ENCODE measurements at regions not wholly inside any gene's neighbourhood (a gene's known extent, or its start where the extent isn't known, plus 50 kb on each side); places are given as distances from the start of the nearest gene placed in this dataset.
A peak's percentile ranks its signal among the peaks of the same experiment; 100 is the strongest.

- peak overlapping the region; percentile 82 for H2AFZ ChIP-seq (ENCODE audit: low read depth, low read length, poor library complexity, severe bottlenecking)
- intact Hi-C loops (cut with micrococcal nuclease), result loop anchor here (5.0 kb wide), 1 partner anchor 239 kb away; the partner anchor contains the start of gene TSC22D1
- no peak for DNase-seq (ENCODE audit: low read depth, low spot score)
- H3K4me3 ChIP-seq (replicated peaks in 1 of 2; ENCODE audit: low read depth in 1 of 2, low read length in 2 of 2), result no peak overlapping the region
- ATAC-seq, result no peak
- no peaks in the 10 kb centered on the region for H3K9me3 ChIP-seq (ENCODE audit: control insufficient read depth in 1 of 2, insufficient read depth in 1 of 2, low read depth in 1 of 2, low read length in 2 of 2)
- no peaks in the 10 kb centered on the region for H3K27me3 ChIP-seq (ENCODE audit: insufficient read depth, low read length)
- no peaks in the 10 kb centered on the region for H3K36me3 ChIP-seq (ENCODE audit: control insufficient read depth in 1 of 2, insufficient read depth in 2 of 2, low read length in 2 of 2)
- H3K9me2 ChIP-seq (ENCODE audit: insufficient read depth), result no peaks in the 10 kb centered on the region
- H4K20me1 ChIP-seq (ENCODE audit: insufficient read depth), result no peaks in the 10 kb centered on the region
- TF ChIP-seq SP1 (IDR thresholded peaks at IDR 0.05; ENCODE audit: low read depth) (no peak), RAD21 (IDR thresholded peaks at IDR 0.05; ENCODE audit: low read depth) (no peak), TCF7L2 (IDR thresholded peaks at IDR 0.05; ENCODE audit: borderline replicate concordance, extremely low read depth, insufficient read depth, insufficient read length) (no peak), ZFX (IDR thresholded peaks at IDR 0.05) (no peak), EZH2phosphoT487 (IDR thresholded peaks at IDR 0.05; ENCODE audit: borderline replicate concordance) (no peak), EZH2 (IDR thresholded peaks at IDR 0.05) (no peak), CBX3 (IDR thresholded peaks at IDR 0.05; ENCODE audit: low read depth) (no peak)
- RAD21 ChIA-PET (ENCODE audit: low non-redundant PET in 1 of 2, low total read pairs in 2 of 2, uncharacterized antibody in 2 of 2, unreplicated experiment in 2 of 2), result interaction anchor here in 1 of 2 experiments (0.6 to 2.9 kb wide), 2 partner anchors 119 to 332 kb away, joined by 6 to 9 read pairs; no protein-coding TSS in a partner anchor
- H3K27ac ChIP-seq (ENCODE audit: low read depth, low read length), result peak overlapping the region; percentile 44; the same call in 1 of the 2 replicates
- CTCF ChIA-PET, result interaction anchor here (4.2 kb wide), 1 partner anchor 334 kb away, joined by 39 read pairs; no protein-coding TSS in a partner anchor
- POLR2A ChIA-PET, result interaction anchor here (0.6 to 5.4 kb wide), 9 partner anchors 25 to 380 kb away, joined by 3 to 43 read pairs (median 4); no protein-coding TSS in a partner anchor
- no peak overlapping the region for H3K9ac ChIP-seq (ENCODE audit: low read length)
- BruUV-seq (replicated peaks), result no TSS peak
- peaks cover 37 to 52% of the 10 kb centered on the region in 2 experiments for H3K4me1 ChIP-seq (ENCODE audit: control insufficient read depth in 1 of 2, insufficient read depth in 2 of 2, low read length in 2 of 2)
- no peaks in the 10 kb centered on the region for H3K79me2 ChIP-seq (ENCODE audit: insufficient read depth, low read length)
- H3K4me2 ChIP-seq (ENCODE audit: low read length), result peak overlapping the region; percentile 55
These were observed 172.6 kb downstream of the NUFIP1 start for GRCh38 chr13:44816701-44817100.

DNA sequence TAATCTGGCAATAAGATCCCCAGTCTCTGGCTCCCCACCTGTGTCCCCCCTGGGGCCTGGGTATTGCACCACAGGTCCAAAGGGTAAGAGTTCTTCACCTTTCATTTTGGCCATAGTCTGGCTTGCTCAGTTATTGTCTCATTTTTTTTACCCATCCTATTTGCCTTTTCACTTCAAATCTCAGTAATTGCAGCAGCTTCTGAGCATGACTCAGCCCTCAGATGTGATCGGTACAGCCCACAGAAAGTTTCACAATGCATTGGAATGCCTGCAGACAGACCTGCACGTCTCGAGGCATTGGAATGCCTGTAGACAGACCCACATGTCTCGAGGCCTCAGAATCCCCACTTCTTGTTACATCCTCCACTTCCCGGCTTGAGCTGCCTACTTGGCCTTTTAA, 173.6 kb downstream of the NUFIP1 start:
- DNase-seq (ENCODE audit: low read depth, low spot score) (peak; percentile 67), ATAC-seq (peak; percentile 70)
- Histone ChIP-seq H3K9me3 (ENCODE audit: control insufficient read depth in 1 of 2, insufficient read depth in 1 of 2, low read depth in 1 of 2, low read length in 2 of 2) (no peaks in the 10 kb centered on the region), H3K4me2 (ENCODE audit: low read length) (peak overlapping the region; percentile 55), H3K9me2 (ENCODE audit: insufficient read depth) (no peaks in the 10 kb centered on the region), H3K4me3 (replicated peaks in 1 of 2; ENCODE audit: low read depth in 1 of 2, low read length in 2 of 2) (0 out of 4 replicates have a peak overlapping the region, but pooled peaks of 1 of the 2 experiments have one; percentile 4), H3K79me2 (ENCODE audit: insufficient read depth, low read length) (no peaks in the 10 kb centered on the region), H3K9ac (ENCODE audit: low read length) (no peak overlapping the region), H3K27me3 (ENCODE audit: insufficient read depth, low read length) (no peaks in the 10 kb centered on the region), H3K4me1 (ENCODE audit: control insufficient read depth in 1 of 2, insufficient read depth in 2 of 2, low read length in 2 of 2) (peaks cover 37 to 52% of the 10 kb centered on the region in 2 experiments), H3K27ac (ENCODE audit: low read depth, low read length) (no peak overlapping the region), H4K20me1 (ENCODE audit: insufficient read depth) (no peaks in the 10 kb centered on the region), H3K36me3 (ENCODE audit: control insufficient read depth in 1 of 2, insufficient read depth in 2 of 2, low read length in 2 of 2) (no peaks in the 10 kb centered on the region), H2AFZ (ENCODE audit: low read depth, low read length, poor library complexity, severe bottlenecking) (peak overlapping the region; percentile 74)
- BruUV-seq (replicated peaks), result no TSS peak
- intact Hi-C loops (cut with micrococcal nuclease), result loop anchor here (5.0 kb wide), 1 partner anchor 238 kb away; the partner anchor contains the start of gene TSC22D1
- ChIA-PET CTCF (interaction anchor here (4.2 kb wide), 1 partner anchor 333 kb away, joined by 39 read pairs; no protein-coding TSS in a partner anchor), POLR2A (interaction anchor here (2.1 to 5.4 kb wide), 2 partner anchors 102 to 123 kb away, joined by 7 to 43 read pairs; no protein-coding TSS in a partner anchor), RAD21 (ENCODE audit: low non-redundant PET in 1 of 2, low total read pairs in 2 of 2, uncharacterized antibody in 2 of 2, unreplicated experiment in 2 of 2) (no interaction called here)
- no peak for TF ChIP-seq ZFX (IDR thresholded peaks at IDR 0.05)
- peak; percentile 63; the same call in 1 of the 2 replicates for TF ChIP-seq SP1 (IDR thresholded peaks at IDR 0.05; ENCODE audit: low read depth)
- peak; percentile 64; the same call in 1 of the 2 replicates for TF ChIP-seq JUND (IDR thresholded peaks at IDR 0.05)
- TF ChIP-seq, protein P1, sequence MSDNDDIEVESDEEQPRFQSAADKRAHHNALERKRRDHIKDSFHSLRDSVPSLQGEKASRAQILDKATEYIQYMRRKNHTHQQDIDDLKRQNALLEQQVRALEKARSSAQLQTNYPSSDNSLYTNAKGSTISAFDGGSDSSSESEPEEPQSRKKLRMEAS (IDR thresholded peaks at IDR 0.05), result peak; percentile 83
- no peak for TF ChIP-seq EZH2 (IDR thresholded peaks at IDR 0.05)
- TF ChIP-seq SIN3A (IDR thresholded peaks at IDR 0.05; ENCODE audit: low read depth), result no peak; the same call in 1 of the 2 replicates
- no peak for TF ChIP-seq ATF3 (IDR thresholded peaks at IDR 0.05)
- TF ChIP-seq CBX3 (IDR thresholded peaks at IDR 0.05; ENCODE audit: low read depth), result peak; percentile 80; the same call in 1 of the 2 replicates
- peak; percentile 98 for TF ChIP-seq CEBPB (IDR thresholded peaks at IDR 0.05; ENCODE audit: low read depth)
- peak; percentile 26; the same call in 1 of the 2 replicates for TF ChIP-seq RAD21 (IDR thresholded peaks at IDR 0.05; ENCODE audit: low read depth)
- TF ChIP-seq ZBTB33 (IDR thresholded peaks at IDR 0.05; ENCODE audit: extremely low read depth, insufficient replicate concordance, low read length), result no peak
- no peak for TF ChIP-seq EZH2phosphoT487 (IDR thresholded peaks at IDR 0.05; ENCODE audit: borderline replicate concordance)
- TF ChIP-seq ELF1 (IDR thresholded peaks at IDR 0.05; ENCODE audit: borderline replicate concordance, low read depth), result no peak
- TF ChIP-seq POLR2AphosphoS5 (IDR thresholded peaks at IDR 0.05; ENCODE audit: low read depth, low read length), result no peak
- TF ChIP-seq TCF7L2 (IDR thresholded peaks at IDR 0.05; ENCODE audit: borderline replicate concordance, extremely low read depth, insufficient read depth, insufficient read length), result peak; percentile 58
- no peak for TF ChIP-seq ZNF274 (IDR thresholded peaks at IDR 0.05; ENCODE audit: low read depth, low read length)

Measured in HCT116 (cell line).